ENCODE measurements at regions not wholly inside any gene's neighbourhood (a gene's known extent, or its start where the extent isn't known, plus 50 kb on each side); places are given as distances from the start of the nearest gene placed in this dataset.

DNA sequence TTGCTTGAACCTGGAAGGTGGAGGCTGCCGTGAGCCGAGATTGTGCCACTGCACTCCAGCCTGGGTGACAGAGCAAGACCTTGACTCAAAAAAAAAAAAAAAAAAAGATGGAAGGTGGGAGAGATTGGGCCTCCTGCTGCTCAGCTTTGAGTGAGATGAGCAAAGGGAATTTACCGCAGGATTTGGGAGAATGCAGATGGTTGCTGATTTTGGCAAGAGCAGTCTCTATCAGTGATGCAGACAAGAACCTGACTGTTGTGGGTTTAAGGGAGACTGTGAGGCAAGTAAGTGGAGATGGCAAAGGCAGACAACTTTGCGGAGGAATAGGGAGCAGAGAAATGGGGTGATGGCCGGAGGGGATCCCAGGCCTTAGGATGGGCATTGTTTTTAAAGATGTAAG is 1140.8 kb upstream of the AUTS2 start:
- TF ChIP-seq TAF1 (conservative IDR thresholded peaks at IDR 0.05) (no peak), GABPA (IDR thresholded peaks at IDR 0.05 in 1 of 2, conservative IDR thresholded peaks at IDR 0.05 in 1 of 2) (no peak), ZBTB33 (IDR thresholded peaks at IDR 0.05) (no peak), MAX (IDR thresholded peaks at IDR 0.05) (no peak), FOXA1 (IDR thresholded peaks at IDR 0.05) (no peak), SP1 (IDR thresholded peaks at IDR 0.05) (no peak), RXRA (IDR thresholded peaks at IDR 0.05) (no peak), RAD21 (IDR thresholded peaks at IDR 0.05) (no peak), JUND (IDR thresholded peaks at IDR 0.05) (no peak), YY1 (IDR thresholded peaks at IDR 0.05) (no peak)
- TF ChIP-seq, protein P1, sequence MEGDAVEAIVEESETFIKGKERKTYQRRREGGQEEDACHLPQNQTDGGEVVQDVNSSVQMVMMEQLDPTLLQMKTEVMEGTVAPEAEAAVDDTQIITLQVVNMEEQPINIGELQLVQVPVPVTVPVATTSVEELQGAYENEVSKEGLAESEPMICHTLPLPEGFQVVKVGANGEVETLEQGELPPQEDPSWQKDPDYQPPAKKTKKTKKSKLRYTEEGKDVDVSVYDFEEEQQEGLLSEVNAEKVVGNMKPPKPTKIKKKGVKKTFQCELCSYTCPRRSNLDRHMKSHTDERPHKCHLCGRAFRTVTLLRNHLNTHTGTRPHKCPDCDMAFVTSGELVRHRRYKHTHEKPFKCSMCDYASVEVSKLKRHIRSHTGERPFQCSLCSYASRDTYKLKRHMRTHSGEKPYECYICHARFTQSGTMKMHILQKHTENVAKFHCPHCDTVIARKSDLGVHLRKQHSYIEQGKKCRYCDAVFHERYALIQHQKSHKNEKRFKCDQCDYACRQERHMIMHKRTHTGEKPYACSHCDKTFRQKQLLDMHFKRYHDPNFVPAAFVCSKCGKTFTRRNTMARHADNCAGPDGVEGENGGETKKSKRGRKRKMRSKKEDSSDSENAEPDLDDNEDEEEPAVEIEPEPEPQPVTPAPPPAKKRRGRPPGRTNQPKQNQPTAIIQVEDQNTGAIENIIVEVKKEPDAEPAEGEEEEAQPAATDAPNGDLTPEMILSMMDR (IDR thresholded peaks at IDR 0.05; ENCODE audit: low read depth, low read length, missing input control), result no peak
- TF ChIP-seq, protein P2, sequence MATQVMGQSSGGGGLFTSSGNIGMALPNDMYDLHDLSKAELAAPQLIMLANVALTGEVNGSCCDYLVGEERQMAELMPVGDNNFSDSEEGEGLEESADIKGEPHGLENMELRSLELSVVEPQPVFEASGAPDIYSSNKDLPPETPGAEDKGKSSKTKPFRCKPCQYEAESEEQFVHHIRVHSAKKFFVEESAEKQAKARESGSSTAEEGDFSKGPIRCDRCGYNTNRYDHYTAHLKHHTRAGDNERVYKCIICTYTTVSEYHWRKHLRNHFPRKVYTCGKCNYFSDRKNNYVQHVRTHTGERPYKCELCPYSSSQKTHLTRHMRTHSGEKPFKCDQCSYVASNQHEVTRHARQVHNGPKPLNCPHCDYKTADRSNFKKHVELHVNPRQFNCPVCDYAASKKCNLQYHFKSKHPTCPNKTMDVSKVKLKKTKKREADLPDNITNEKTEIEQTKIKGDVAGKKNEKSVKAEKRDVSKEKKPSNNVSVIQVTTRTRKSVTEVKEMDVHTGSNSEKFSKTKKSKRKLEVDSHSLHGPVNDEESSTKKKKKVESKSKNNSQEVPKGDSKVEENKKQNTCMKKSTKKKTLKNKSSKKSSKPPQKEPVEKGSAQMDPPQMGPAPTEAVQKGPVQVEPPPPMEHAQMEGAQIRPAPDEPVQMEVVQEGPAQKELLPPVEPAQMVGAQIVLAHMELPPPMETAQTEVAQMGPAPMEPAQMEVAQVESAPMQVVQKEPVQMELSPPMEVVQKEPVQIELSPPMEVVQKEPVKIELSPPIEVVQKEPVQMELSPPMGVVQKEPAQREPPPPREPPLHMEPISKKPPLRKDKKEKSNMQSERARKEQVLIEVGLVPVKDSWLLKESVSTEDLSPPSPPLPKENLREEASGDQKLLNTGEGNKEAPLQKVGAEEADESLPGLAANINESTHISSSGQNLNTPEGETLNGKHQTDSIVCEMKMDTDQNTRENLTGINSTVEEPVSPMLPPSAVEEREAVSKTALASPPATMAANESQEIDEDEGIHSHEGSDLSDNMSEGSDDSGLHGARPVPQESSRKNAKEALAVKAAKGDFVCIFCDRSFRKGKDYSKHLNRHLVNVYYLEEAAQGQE (IDR thresholded peaks at IDR 0.05), result no peak
